DND-41 (cell line): ENCODE measurements at regions not wholly inside any gene's neighbourhood (a gene's known extent, or its start where the extent isn't known, plus 50 kb on each side); places are given as distances from the start of the nearest gene placed in this dataset.

ENCODE experiments used
- EZH2 ChIP-seq: IDR thresholded peaks from 3 replicates; pipeline ENCODE4 v1.6.1; 2012; ENCODE audit warnings: borderline replicate concordance, low read depth, mild to moderate bottlenecking, moderate library complexity, low read length, inconsistent platforms; ENCODE audit not compliant: severe bottlenecking
- TF ChIP-seq, protein P1 (sequence below): IDR thresholded peaks from 2 replicates; pipeline ENCODE4 v1.5.1; 2012; ENCODE audit warnings: borderline replicate concordance, low read length, moderate library complexity, mild to moderate bottlenecking; ENCODE audit not compliant: poor library complexity, severe bottlenecking; ENCODE audit errors: extremely low read depth

DNA sequence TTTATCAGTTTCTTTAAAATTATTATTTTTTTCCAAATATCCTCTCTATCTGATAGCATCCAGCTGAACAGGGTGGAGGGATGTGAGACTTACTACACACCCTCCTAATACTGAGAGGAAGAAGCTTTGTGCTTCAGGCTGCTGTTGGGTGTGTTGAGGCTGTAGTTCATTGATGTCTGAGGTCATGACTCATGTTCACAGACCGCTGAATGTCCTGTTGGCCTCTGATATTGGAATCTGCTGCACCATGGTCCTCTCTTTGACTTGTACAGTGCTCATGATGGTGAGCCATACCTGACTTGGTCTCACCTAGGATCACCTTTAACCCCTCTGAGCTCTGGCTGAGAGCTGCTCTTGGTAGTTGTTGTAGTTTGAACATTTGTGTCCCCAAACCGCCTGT is 302.9 kb downstream of the SATB1 start:
- TF ChIP-seq EZH2 = no peak
- TF ChIP-seq, protein P1, sequence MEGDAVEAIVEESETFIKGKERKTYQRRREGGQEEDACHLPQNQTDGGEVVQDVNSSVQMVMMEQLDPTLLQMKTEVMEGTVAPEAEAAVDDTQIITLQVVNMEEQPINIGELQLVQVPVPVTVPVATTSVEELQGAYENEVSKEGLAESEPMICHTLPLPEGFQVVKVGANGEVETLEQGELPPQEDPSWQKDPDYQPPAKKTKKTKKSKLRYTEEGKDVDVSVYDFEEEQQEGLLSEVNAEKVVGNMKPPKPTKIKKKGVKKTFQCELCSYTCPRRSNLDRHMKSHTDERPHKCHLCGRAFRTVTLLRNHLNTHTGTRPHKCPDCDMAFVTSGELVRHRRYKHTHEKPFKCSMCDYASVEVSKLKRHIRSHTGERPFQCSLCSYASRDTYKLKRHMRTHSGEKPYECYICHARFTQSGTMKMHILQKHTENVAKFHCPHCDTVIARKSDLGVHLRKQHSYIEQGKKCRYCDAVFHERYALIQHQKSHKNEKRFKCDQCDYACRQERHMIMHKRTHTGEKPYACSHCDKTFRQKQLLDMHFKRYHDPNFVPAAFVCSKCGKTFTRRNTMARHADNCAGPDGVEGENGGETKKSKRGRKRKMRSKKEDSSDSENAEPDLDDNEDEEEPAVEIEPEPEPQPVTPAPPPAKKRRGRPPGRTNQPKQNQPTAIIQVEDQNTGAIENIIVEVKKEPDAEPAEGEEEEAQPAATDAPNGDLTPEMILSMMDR = no peak
